NCI-H1092 treated with DMSO at 0.1 percent for 48 hours (cell line): ENCODE measurements at regions not wholly inside any gene's neighbourhood (a gene's known extent, or its start where the extent isn't known, plus 50 kb on each side); places are given as distances from the start of the nearest gene placed in this dataset.
A peak's percentile ranks its signal among the peaks of the same experiment; 100 is the strongest.

Experiments
- DNase-seq: peaks from one replicate; lab custom pipeline; 2025; lab: John Stamatoyannopoulos, UW

DNA sequence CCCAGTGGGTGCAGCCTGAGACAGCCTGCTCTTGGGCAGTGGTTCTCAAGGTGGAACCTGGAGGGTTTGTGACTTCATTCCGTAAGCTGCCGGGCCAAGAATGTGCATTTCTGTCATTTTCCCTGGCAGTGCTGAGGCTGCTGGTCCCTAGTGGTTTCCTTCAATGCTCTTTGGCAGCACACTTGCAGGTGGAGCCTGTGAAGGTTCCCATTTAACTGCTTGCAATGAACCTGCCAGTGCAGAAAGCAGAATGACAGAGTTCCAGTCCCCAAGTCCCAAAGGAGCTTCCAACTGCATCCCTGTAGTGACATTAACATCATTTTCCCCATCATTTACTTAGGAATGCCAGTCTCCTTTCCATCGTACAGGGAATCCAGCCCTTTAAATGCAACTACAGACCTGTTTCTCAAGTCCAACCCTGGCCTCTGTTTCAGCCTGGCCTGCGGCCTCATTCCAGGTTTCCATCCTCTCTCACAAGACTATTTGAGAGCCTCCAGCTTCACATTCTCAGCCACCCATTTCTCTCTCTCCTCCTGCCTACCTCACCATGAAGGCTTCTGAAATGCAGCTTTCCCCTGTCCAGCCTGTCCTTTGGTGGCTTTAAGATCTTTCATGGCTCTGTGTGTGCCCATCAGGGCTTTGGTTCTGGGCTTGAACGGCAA is 149.7 kb upstream of the GGTLC1 start:
- no peak for DNase-seq

GRCh38 chr20:24136659-24137246 is 148.2 kb upstream of the GGTLC1 start:
- DNase-seq: no peak

DNA sequence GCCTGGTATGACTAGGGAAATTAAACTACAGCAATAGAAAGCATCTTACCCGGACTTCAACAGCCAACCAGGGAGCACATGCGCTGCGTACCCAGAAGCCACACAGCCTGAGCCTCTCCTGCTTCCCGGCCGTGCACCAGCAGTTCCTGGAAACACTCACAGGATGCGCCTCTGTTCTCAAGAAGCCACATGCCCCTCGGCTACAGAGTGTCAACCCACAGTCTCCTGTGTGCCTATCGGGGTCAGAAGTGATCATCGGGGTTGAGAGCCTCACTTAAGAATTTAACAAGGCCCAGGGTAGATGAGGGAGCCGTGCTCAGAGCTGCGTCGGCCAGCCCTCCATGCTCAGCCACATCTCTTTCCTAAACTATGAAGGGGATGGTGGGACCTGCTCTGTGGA is 147.2 kb upstream of the GGTLC1 start:
- DNase-seq: no peak

- no peak for DNase-seq
Measured at GRCh38 chr20:24134930-24135329, 146.4 kb upstream of the GGTLC1 start.

DNA sequence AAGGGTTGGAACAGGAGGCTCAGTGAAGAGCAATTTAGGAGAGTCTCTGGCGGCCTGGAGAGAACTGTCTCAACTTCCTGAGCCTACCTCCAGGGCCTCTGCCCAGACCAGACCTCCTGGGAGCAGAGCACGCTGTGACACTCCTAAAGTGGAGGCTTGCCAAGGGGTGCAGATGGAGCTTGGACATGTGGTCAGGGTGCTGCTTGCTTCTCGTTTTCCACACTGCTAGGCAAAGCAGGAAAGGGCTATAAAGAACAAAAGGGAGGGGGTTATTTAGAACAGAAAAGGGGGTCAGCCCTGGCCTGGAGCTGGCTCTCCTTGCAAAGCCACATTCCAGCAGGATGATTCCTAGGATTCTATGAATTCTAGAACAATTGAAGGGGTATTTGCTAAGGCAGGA is 145.7 kb upstream of the GGTLC1 start:
- DNase-seq: peak; percentile 40

GRCh38 chr20:24132246-24132645 is 143.7 kb upstream of the GGTLC1 start:
- DNase-seq: no peak

DNA sequence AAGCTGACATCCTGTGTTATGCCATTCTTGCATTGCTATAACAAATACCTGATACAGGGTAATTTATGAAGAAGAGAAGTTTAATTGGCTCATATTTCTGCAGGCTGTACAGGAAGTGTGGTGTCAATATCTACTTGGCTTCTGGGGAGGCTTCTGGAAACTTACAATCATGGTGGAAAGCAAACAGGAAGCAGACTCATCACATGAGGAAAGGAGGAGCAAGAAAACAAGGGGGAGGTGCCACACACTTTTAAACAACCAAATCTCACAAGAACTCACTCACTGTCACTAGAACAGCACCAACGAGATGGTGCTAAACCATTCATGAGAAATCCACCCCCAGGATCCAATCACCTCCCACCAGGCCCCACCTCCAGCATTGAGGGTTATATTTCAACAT is 143.1 kb upstream of the GGTLC1 start:
- DNase-seq: no peak

DNA sequence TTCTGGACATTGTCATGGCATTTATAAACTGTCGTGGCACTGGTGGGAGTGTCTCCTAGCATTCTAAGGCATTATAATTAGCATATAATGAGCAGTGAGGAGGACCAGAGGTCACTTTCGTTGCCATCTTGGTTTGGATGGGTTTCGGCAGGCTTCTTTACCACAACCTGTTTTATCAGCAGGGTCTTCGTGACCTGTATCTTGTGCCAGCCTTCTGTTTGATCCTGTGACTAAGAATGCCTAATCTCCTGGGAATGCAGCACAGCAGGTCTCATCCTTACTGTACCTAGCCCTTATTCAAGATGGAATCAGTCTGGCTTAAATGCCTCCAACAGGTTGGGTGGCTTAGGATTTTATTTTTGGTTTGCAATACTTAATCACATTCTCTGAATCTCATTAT is 142.7 kb upstream of the GGTLC1 start:
- DNase-seq: no peak

DNA sequence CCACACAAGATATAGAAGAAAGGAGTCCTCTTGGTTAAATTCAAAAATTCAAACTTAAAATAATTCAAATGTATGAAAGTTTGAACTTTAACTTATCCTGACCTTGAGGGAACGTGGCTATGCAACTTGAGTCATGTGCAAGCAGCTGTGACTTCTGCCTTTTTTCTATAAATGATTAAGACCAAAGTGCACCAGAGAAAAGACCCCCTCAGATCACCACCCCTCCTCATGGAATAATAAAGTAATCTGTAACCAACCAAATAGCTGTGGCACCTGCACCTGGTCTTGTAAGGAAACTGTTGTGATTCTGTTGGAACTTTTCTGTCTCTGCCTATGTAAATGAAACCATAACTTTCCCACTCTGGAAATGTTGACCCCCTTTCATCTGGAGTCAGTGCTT is 141.1 kb upstream of the GGTLC1 start:
- no peak for DNase-seq

DNA sequence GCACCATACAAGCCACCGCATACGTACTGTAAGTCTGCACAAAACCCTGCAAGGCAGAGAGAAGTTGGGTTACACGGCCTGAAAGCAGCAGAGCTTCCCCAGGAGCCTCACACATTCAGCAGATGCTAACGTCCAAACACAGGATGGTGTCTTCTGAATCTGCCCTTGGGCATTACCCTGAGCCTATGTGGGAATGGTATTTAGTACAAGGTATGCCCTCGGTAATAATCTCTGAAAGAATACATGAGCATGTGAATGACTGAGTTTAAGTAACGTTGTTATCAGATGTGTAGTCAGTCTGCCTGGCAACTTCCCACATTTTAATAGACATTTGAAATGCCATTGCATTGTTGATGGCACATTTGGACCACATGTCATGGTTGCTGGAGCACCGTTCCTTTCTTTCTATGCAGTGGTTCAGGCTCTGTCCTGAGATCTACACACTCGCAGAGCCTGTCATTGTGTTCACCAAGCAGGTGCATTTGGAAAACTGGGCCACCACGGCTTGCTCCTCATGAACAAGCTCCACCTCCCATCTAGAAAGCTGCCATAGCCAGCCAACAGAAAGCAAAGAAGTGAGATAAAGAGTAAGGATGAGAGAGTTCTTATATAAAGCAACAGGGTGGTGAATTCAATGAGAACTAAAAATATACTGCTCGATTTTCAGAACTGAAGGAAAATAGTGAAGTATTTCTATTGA is 136.5 kb upstream of the GGTLC1 start:
- DNase-seq: no peak

GRCh38 chr20:24124003-24124402 is 135.4 kb upstream of the GGTLC1 start:
- DNase-seq: no peak

GRCh38 chr20:24118441-24119175 is 130.0 kb upstream of the GGTLC1 start:
- DNase-seq: no peak

- DNase-seq: no peak
Measured at GRCh38 chr20:24118034-24118433, 129.5 kb upstream of the GGTLC1 start.

DNA sequence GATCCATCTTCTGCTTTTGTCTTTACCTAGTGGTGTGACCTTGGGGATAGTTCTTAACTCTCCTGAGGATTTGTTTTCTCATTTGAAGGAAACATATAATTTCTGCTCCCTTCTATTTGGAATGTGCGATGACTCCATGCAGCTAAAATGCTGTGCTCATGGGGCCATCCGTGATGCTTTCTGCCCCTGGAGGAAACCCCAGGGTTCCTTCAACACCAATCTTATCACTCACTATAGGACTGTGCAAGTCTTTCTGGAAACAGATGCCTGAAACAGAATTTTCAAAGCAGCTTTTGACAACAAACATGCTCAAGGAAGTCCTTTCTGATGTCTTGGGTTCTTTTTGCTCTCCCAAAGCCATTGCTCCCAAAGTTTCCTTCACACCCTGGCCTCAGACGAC is 128.8 kb upstream of the GGTLC1 start:
- DNase-seq: no peak

DNA sequence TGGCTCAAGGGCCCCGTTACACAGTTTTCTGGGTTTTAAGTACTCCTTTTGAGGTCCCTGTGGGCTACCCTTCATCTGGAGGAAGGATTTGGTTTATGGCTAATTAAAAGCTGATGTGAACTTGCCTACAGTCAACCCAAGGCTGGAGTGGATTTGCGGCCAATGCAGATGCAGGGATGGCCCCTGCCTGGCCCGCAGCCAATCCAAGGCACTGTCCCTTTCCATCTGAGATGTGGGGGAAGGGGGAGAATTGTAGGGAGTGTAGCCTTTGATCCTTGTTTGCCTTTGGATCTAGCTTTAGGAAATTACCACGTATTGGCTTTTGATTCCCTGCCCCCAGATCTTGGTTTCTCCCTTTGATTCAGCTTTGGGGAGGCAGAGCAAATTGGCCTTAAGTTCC is 128.0 kb upstream of the GGTLC1 start:
- no peak for DNase-seq

DNA sequence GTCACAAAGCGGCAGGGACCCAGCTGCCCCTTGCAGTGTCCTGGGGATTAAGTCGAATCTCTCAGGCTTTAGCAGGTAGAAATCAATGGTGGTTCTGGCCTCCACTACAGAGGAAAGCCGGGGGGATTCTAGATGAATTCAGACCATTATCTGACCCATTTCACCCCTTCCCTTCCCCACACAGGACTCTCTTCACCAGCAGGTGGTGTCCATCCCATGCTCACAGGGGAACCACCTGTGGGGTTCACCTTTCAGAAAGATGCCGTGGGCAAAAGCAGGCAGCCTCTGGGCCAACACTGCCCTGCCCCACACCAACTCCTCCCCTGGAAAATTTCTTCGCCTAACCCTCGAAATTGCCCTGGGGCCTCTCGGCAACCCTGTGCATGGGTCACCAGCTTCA is 123.8 kb upstream of the GGTLC1 start:
- DNase-seq: no peak

- no peak for DNase-seq
Measured at GRCh38 chr20:24111858-24112257, 123.3 kb upstream of the GGTLC1 start.

DNA sequence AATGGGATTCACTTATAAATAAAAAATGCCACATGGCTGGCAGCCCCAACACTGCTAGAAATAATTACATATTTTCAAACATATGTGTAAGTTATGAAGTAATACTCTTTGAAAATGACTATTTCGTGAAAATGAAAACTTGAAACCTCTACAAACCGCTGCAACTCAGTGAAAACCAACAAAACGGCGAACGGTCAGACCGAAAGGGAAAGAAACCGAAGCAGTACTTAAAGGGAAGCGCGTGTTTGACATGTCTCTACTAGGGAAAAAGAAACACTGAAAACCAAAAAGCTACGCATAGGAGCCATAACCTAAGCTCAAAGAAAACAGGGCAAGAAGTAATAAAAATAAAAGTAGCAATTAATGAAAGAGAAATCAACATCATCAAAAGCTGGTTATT is 121.0 kb upstream of the GGTLC1 start:
- no peak for DNase-seq

GRCh38 chr20:24109008-24109407 is 120.4 kb upstream of the GGTLC1 start:
- no peak for DNase-seq

DNA sequence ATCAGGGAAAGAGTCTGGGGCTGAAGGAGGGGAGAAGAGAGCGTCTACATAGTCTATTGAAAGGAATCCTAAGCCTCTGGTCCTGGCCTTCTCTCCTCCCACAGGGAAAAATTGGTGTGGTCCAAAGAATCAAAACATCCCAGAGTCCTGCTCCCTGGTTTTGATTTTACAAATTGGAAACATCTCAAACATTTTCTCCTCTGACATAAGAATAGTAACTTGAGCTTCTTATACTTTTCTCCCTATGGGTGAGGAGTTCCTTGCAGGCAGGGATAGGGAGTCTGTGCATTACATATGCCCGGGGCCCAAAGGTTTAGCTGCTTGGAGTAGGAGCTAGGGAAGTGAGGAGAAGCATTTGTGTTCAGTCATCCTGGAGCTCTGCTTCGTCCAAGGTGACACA is 120.0 kb upstream of the GGTLC1 start:
- DNase-seq: no peak

DNA sequence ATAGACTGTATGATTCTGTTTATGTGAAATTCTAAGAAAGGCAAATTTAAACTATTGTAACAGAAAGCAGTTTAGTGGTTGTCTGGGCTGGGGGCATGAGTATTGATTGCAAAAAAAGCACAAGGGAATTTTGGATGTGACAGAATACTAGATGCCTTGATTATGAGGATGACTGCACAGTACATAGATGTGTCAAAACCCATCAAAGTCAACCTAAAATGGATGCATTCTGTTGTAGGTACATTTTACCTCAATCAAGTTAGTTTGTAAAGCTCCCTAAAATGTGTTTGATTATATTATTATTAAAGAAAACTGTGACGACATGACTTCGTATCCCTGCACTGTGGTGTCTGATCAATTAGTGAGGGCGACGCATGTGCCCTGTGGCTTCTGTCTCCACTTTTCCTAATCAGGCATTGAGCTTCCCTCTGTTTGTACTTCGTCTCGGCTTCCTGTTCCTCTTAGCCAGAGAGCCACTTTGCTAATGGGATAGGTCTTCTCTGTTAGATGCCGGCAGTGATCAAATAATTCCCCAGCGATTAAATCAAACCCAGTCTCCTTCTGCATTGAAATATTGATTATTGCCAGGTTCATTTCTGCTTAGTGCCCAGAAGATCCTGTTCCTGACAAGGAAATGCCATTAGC is 118.3 kb upstream of the GGTLC1 start:
- DNase-seq: no peak

DNA sequence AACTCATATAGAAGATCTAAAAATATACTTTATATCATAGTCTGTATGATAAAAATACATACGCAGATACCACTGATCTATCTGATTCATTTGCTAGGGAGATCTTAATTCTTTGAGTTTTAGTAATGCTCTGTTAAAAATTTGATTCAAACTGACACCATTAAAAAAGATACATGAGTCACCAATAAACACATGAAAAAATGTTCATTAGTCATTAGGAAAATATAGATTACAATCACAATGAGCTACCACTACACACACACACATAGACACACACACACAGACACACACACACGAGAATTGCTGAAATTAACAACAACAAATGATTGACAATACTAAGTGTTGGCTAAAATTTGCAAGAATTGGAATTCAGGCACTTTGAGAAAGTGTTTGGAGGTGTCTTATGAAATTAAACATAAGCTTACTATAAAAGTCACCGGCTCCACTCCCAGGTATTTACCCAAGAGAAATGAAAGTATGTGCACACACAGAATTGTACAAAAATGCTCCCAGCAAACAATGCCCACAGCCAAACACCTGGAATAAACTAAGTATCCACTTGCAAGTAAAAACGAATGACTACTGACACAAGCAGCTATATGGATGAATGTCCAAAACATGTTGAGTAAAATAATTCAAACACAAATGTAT is 117.7 kb upstream of the GGTLC1 start:
- DNase-seq: no peak
